Panc1 (cell line): ENCODE measurements at regions not wholly inside any gene's neighbourhood (a gene's known extent, or its start where the extent isn't known, plus 50 kb on each side); places are given as distances from the start of the nearest gene placed in this dataset.
A peak's percentile ranks its signal among the peaks of the same experiment; 100 is the strongest.
"Not testable (repeated sequence)": the region's sequence is repeated elsewhere in the genome, so short reads cannot be mapped to it uniquely, and the experiment has no call there.

Source experiments
- ATAC-seq: fragments of 200-7000 bp; cut with Tn5 transposase; 2 replicates; pipeline ENCODE4 v1.9.1; 2020; ENCODE audit warnings: mild to moderate bottlenecking, moderate library complexity
- BruUV-seq: library from RNA; stranded (reverse); fragments of 400-500 nt; replicated peaks from 2 replicates; lab custom pipeline; 2021; lab: Mats Ljungman, UMichigan
- CTCF ChIA-PET: fragments of 300-600 bp; sonication (Branson Sonifier 250); formaldehyde crosslinking; loops from one replicate; lab custom pipeline; 2022; ENCODE audit warnings: antibody characterized with exemption; lab: Charles Lee
- POLR2A ChIA-PET: fragments of 300-600 bp; sonication (Branson Sonifier 250); formaldehyde crosslinking; loops from one replicate; lab custom pipeline; 2022; ENCODE audit warnings: antibody characterized with exemption; lab: Charles Lee
- DNase-seq: peaks from one replicate; pipeline ENCODE4 v3.0.0-alpha.2; 2010; ENCODE audit warnings: low read depth, low spot score
- H3K27ac ChIP-seq: 2 replicates; pipeline ENCODE4 v1.5.1; 2011; ENCODE audit warnings: mild to moderate bottlenecking, low read length, inconsistent platforms
- H3K27me3 ChIP-seq: fragments of 200-500 bp; sonication (Bioruptor generic); 2 replicates; pipeline ENCODE4 v1.6.0; 2014; ENCODE audit warnings: low read length, inconsistent platforms; ENCODE audit not compliant: control insufficient read depth, insufficient read depth
- H3K36me3 ChIP-seq: fragments of 200-500 bp; sonication (Bioruptor generic); 2 replicates; pipeline ENCODE4 v1.5.1; 2014; ENCODE audit warnings: inconsistent platforms, mild to moderate bottlenecking, low read length, moderate library complexity; ENCODE audit not compliant: control insufficient read depth, insufficient read depth
- H3K4me1 ChIP-seq: 2 replicates; pipeline ENCODE4 v1.5.1; 2011; ENCODE audit warnings: inconsistent platforms, mild to moderate bottlenecking, low read length, moderate library complexity; ENCODE audit not compliant: control insufficient read depth, insufficient read depth
- H3K4me3 ChIP-seq, 2 experiments: 2 replicates each; pipeline ENCODE4 v1.5.1; 2011 to 2012; ENCODE audit warnings: low read depth in 2 of 2, low read length in 2 of 2, mild to moderate bottlenecking in 2 of 2, inconsistent platforms in 1 of 2, moderate library complexity in 1 of 2
- H3K9me3 ChIP-seq: fragments of 200-500 bp; sonication (Bioruptor generic); 2 replicates; pipeline ENCODE4 v1.5.1; 2014; ENCODE audit warnings: low read depth, mild to moderate bottlenecking, inconsistent platforms, low read length, moderate library complexity; ENCODE audit not compliant: control insufficient read depth, insufficient read depth
- in situ Hi-C: cut with HindIII; loops from 2 replicates; pipeline ENCODE4 v1.10.0; 2016; ENCODE audit warnings: low sequenced_read_pairs, low pct_unique_long_range_greater_than_20kb
- intact Hi-C: fragments of 100-400 bp; cut with micrococcal nuclease; formaldehyde crosslinking; loops from one replicate; pipeline ENCODE4 v1.10.0; 2022; ENCODE audit not compliant: unreplicated experiment

DNA sequence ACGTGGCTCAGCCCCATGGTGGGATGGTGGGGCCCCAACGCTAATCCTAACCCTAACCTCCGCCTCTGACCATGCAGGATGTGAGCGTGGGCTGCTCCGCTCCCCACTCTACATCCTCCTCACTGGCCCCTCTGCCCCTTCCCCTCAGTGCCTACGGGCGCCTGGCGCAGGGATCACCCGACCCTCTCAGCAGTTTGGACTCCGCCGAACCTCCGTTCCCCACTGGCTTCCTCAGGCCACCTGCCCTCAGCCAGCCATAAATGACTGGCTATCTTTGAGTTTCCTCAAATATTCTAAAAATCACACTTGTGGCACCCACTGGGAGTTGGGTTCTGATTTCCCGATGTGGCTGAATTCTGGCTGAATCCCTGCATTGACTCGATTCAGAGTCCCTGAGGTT, 154.2 kb downstream of the NPIPB11 start:
- in situ Hi-C loops, DNase-seq, POLR2A ChIA-PET: not testable (repeated sequence)

DNA sequence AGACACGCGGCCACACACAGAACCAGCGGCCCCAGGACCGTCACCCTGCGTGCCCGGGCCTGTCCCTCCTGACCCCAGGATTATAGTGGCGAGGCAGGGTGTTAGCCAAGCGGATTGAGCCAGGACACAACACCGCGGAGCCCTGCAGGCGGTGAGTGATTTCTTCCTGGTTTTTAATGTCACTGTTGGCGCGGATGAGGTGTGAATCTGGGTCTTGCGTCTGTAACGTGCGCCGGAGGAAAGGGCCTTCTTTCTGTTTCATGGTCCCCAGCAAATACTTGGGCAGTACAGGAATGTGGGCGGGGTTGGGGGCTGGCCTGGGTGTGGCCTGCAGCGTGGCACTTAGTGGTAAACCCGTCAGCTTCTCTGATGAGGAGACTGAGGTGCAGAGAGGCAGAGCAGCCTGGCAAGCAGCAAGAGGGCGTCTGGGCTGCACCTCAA, 154.9 kb downstream of the NPIPB11 start:
- H3K36me3 ChIP-seq, H3K27me3 ChIP-seq, in situ Hi-C loops, H3K9me3 ChIP-seq, ATAC-seq, H3K4me1 ChIP-seq, intact Hi-C loops, CTCF ChIA-PET, POLR2A ChIA-PET, H3K4me3 ChIP-seq, DNase-seq, H3K27ac ChIP-seq, BruUV-seq: not testable (repeated sequence)

More for the DNA sequence above, 154.2 kb downstream of the NPIPB11 start:
- H3K4me1 ChIP-seq, H3K27me3 ChIP-seq, BruUV-seq, H3K9me3 ChIP-seq, intact Hi-C loops, H3K27ac ChIP-seq, CTCF ChIA-PET, ATAC-seq, H3K4me3 ChIP-seq, H3K36me3 ChIP-seq: not testable (repeated sequence)

DNA sequence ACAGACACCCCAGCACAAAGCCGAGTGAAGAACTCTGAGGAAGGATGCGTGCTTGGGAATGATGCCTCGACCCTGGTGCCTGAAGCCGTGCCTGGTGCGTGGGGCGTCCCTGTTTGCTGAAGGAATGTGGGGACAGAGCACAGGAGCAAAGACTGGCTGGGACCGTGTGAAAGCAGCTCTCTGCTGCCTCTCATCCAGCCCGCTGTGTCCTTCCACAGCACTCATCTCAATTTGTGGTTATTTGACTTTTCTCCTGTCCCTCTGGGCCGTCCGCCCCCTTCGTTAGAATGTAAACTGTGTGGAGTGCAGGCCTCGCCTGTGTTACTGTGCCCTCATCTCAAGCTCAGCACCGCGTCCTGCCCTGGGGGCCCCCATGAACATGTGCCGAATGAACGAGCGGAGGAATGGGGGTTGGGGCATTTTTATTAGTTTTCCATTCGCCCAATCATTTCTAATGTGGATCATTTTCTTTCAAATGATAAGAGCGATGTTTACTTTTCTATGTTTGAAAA, 155.5 kb downstream of the NPIPB11 start:
- H3K36me3 ChIP-seq, in situ Hi-C loops, H3K27me3 ChIP-seq, H3K9me3 ChIP-seq, ATAC-seq, H3K4me3 ChIP-seq, intact Hi-C loops, CTCF ChIA-PET, POLR2A ChIA-PET, BruUV-seq, H3K4me1 ChIP-seq, H3K27ac ChIP-seq, DNase-seq: not testable (repeated sequence)

DNA sequence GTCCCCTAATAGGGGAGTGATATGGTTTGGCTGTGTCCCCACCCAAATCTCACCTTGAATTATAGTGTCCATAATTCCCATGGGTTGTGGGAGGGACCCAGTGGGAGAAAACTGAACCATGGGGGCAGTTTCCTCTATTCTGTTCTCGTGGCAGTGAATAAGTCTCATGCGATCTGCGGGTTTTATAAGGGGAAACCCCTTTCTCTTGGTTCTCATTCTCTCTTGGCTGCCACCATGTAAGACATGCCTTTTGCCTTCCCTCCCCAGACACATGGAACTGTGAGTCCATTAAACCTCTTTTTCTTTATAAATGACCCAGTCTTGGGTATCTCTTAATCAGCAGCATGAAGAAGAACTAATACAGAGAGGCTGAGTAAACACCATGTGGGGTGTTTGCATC, 156.0 kb downstream of the NPIPB11 start:
- intact Hi-C loops, H3K9me3 ChIP-seq, H3K27me3 ChIP-seq, POLR2A ChIA-PET, DNase-seq, H3K36me3 ChIP-seq, CTCF ChIA-PET, H3K4me1 ChIP-seq, H3K4me3 ChIP-seq, in situ Hi-C loops, ATAC-seq, BruUV-seq, H3K27ac ChIP-seq: not testable (repeated sequence)

DNA sequence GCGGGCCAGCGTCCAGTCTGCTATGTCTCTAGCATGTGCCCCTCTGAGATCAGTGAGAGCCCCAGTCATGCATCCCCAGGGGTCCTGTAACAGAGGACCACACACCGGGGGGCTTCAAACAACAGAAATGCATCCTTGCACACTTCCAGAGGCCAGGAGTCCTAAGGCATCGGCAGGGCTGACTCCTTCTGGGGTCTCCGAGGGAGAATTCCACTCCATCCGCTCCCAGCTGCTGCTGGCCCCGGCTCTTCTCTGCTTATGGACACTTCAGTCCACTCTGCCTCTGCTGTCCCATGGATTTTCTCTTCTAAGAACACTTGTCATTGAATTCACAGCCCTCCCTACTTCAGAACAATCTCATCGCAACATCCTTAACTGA, 157.6 kb downstream of the NPIPB11 start:
- intact Hi-C loops, H3K4me3 ChIP-seq, H3K36me3 ChIP-seq, BruUV-seq, CTCF ChIA-PET, H3K27me3 ChIP-seq, DNase-seq, ATAC-seq, H3K9me3 ChIP-seq, POLR2A ChIA-PET, H3K4me1 ChIP-seq, in situ Hi-C loops, H3K27ac ChIP-seq: not testable (repeated sequence)

DNA sequence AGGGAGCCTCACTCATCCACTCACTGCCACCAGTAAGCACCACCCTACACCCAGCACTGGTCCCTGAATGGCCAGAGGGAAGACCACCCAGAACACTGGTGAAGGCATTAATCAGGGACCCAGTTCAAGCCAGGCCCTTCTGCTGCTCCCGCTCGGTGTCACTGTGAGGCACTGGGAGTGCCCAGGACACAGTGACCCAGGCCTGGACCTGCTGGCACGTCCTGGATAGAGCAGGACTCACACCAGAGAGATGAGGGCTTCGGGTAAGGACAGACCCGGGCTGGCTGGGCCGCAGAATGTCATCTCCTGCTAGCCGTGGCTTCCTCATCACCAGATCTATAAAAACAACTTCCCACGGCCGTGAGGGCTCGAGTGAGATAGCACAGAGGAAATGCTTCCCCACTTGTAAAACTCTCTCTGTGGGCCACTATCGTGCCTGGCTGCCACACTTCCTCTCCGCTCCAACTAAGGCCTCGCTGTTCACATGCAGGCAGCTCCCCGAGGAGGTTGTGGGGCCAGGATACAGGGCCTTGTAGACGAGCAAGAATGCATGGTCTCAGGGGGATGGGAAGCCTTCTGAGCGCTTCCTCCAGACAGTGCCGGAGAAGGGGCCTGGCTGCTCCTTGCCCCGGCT, 158.1 kb downstream of the NPIPB11 start:
- BruUV-seq, intact Hi-C loops, CTCF ChIA-PET, H3K4me3 ChIP-seq, H3K36me3 ChIP-seq, H3K27ac ChIP-seq, in situ Hi-C loops, POLR2A ChIA-PET, H3K9me3 ChIP-seq, H3K4me1 ChIP-seq, H3K27me3 ChIP-seq, DNase-seq: not testable (repeated sequence)
- ATAC-seq = peak; percentile 29; the same call in 1 of the 2 replicates

DNA sequence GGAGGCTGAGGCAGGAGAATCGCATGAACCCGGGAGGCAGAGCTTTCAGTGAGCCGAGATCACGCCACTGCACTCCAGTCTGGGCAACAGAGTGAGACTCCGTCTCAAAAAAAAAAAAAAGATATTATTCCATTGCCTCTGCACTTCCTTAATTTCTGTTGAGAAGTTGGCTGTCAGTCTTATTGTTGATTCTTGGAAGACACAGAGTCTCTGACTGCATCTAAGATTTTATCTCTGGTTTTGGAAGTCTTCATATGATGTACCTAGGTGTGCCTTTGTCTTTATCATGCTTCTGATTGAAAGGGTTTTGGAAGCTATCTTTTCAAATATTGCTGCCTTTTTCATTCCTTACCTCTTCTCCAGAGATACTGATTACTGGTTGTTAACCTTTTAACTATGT, 160.4 kb downstream of the NPIPB11 start:
- H3K27ac ChIP-seq, ATAC-seq, in situ Hi-C loops, DNase-seq, BruUV-seq, H3K36me3 ChIP-seq, CTCF ChIA-PET, POLR2A ChIA-PET, H3K4me1 ChIP-seq, H3K4me3 ChIP-seq, intact Hi-C loops, H3K27me3 ChIP-seq, H3K9me3 ChIP-seq: not testable (repeated sequence)
